MG63 (cell line): ENCODE measurements at regions not wholly inside any gene's neighbourhood (a gene's known extent, or its start where the extent isn't known, plus 50 kb on each side); places are given as distances from the start of the nearest gene placed in this dataset.

ENCODE experiments used
- DNase-seq: peaks from one replicate; pipeline ENCODE4 v3.0.0-alpha.2; 2020
- H3K27me3 ChIP-seq: fragments of 250-450 bp; sonication (Bioruptor Pico); 2 replicates; pipeline ENCODE4 v1.5.1; 2020; ENCODE audit warnings: mild to moderate bottlenecking, moderate library complexity
- H3K36me3 ChIP-seq: fragments of 250-450 bp; sonication (Bioruptor Pico); 2 replicates; pipeline ENCODE4 v1.5.1; 2020; ENCODE audit warnings: mild to moderate bottlenecking, moderate library complexity
- H3K4me3 ChIP-seq: fragments of 250-450 bp; sonication (Bioruptor Pico); 2 replicates; pipeline ENCODE4 v1.5.1; 2020; ENCODE audit warnings: mild to moderate bottlenecking, moderate library complexity
- H3K9me3 ChIP-seq: fragments of 250-450 bp; sonication (Bioruptor Pico); 2 replicates; pipeline ENCODE4 v1.5.1; 2020; ENCODE audit warnings: mild to moderate bottlenecking, moderate library complexity

DNA sequence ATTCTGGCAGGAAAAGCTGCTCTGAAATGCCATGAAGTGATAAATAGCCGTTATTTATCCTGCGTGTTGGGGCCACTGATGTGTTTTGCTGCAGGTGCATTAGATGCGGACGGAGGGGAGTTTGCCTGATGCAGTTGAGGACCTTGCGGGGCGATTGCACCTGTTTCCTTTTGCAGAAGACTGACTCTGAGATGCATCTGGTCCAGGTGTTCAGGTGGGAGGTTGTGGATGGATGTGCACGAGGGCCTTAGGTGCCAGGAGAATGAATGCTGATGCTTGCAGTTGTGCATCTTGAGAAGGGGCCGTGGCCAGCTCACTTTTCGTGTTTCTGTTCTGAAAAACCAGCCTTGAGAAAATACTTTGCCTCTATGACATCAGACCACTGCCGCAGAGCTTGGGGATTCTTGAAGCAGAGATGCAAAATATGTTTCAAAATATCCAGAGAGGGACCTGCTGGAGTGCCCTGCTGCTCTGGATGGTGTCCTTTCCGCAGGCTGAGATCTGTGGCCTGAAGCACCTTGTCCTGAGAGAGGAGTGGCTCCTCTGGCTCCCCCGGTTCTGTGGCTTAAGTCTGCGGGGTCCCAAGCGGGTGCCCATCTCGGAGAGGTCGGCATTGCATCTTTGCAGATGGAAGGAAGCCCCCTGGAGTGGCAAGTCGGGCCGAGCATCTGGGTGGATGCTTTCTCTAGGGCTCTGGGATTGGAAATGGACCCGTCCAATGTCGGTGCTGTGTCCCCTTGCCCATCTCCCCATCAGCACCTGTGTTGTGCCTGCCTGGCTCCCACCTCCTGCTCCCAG is 1031.1 kb downstream of the TBC1D22A start:
- H3K36me3 ChIP-seq: no peaks in the 10 kb centered on the region; the same call in 1 of the 2 replicates
- no peak overlapping the region for H3K4me3 ChIP-seq
- no peak for DNase-seq
- H3K27me3 ChIP-seq: no peaks in the 10 kb centered on the region
- no peaks in the 10 kb centered on the region for H3K9me3 ChIP-seq

DNA sequence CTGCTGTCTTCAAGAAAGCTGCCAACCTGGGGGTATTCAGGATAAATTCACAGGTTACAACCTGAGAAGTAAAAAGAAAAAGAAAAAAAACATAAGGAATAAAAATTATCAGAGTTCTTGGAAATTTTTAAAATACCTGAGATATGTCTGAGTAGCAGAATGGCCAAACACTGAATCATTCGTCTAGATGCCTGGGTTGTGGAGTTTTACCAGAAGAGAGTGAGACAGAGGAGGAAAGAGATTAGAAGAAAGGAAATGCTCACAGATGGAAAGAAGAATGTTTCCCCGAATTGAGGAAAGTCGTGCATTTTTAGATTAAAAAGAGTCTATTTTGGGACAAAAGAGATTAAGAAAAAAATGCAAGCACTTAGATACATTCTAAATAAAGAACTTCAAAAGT is 1026.7 kb downstream of the TBC1D22A start:
- no peaks in the 10 kb centered on the region for H3K36me3 ChIP-seq
- H3K4me3 ChIP-seq: no peak overlapping the region
- no peaks in the 10 kb centered on the region for H3K9me3 ChIP-seq

GRCh38 chr22:47788461-47788860 is 1026.0 kb downstream of the TBC1D22A start:
- Histone ChIP-seq H3K9me3 (no peaks in the 10 kb centered on the region), H3K36me3 (no peaks in the 10 kb centered on the region), H3K4me3 (no peak overlapping the region), H3K27me3 (no peaks in the 10 kb centered on the region)
- no peak for DNase-seq

More for the DNA sequence above, 1026.7 kb downstream of the TBC1D22A start:
- no peaks in the 10 kb centered on the region for H3K27me3 ChIP-seq
- DNase-seq: no peak

GRCh38 chr22:47787501-47788227 is 1025.2 kb downstream of the TBC1D22A start:
- DNase-seq: no peak
- Histone ChIP-seq H3K9me3 (no peaks in the 10 kb centered on the region), H3K36me3 (no peaks in the 10 kb centered on the region), H3K27me3 (no peaks in the 10 kb centered on the region), H3K4me3 (no peak overlapping the region)

GRCh38 chr22:47786650-47787290 is 1024.3 kb downstream of the TBC1D22A start:
- Histone ChIP-seq H3K9me3 (no peaks in the 10 kb centered on the region), H3K27me3 (no peaks in the 10 kb centered on the region), H3K4me3 (no peak overlapping the region), H3K36me3 (no peaks in the 10 kb centered on the region)
- DNase-seq: no peak

DNA sequence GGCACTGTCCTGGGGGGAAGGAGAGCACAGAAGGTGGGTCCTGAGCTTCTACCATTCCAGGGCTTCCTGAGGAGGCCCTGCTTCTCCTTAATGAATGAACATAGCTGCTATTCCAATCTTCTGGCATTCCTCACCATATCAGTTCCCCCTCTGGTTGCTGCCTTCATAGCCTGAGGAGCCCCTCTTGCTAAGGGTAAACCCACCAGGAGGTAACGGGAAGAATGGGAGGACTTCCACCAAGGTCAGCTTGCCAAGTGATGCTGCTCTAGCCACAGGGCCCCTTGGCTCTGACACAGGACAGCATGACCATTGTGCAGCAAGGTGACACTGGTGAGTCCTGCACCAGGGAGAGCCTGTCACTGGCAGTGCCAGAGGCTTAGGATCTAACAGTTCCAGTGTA is 1022.5 kb downstream of the TBC1D22A start:
- Histone ChIP-seq H3K4me3 (no peak overlapping the region), H3K36me3 (no peaks in the 10 kb centered on the region), H3K9me3 (no peaks in the 10 kb centered on the region), H3K27me3 (no peaks in the 10 kb centered on the region)
- no peak for DNase-seq

DNA sequence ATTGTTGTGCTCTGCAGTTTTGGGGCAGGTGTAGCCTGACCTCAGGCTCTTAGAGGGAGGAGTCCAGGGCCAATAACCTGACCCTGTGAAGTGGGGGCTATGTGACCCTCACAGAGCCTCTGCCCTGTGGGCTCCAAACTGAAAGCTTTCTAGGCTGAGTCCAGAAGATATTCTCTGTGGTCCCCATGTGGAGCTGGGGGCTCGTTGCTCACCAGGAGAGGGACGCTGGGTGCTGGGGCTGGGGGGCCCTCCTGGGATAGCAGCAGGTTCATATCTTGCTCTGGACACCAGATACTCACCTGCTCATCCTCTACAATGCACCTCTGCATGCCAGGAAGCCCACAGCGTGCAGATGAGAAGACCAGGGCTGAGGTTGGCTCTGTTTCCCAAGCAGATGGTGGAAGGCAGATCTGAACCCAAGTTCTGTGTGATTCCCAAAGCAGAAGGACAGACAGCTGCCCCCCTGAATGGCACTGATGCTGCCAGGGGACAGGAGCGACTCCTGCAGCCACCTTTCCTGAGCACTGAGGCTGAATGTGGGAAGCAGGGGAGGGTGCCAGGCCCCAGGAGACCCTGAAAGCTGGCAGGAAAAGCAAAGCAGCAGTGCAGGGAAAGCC is 1022.0 kb downstream of the TBC1D22A start:
- no peak for DNase-seq
- H3K9me3 ChIP-seq: no peaks in the 10 kb centered on the region
- H3K27me3 ChIP-seq: no peaks in the 10 kb centered on the region

DNA sequence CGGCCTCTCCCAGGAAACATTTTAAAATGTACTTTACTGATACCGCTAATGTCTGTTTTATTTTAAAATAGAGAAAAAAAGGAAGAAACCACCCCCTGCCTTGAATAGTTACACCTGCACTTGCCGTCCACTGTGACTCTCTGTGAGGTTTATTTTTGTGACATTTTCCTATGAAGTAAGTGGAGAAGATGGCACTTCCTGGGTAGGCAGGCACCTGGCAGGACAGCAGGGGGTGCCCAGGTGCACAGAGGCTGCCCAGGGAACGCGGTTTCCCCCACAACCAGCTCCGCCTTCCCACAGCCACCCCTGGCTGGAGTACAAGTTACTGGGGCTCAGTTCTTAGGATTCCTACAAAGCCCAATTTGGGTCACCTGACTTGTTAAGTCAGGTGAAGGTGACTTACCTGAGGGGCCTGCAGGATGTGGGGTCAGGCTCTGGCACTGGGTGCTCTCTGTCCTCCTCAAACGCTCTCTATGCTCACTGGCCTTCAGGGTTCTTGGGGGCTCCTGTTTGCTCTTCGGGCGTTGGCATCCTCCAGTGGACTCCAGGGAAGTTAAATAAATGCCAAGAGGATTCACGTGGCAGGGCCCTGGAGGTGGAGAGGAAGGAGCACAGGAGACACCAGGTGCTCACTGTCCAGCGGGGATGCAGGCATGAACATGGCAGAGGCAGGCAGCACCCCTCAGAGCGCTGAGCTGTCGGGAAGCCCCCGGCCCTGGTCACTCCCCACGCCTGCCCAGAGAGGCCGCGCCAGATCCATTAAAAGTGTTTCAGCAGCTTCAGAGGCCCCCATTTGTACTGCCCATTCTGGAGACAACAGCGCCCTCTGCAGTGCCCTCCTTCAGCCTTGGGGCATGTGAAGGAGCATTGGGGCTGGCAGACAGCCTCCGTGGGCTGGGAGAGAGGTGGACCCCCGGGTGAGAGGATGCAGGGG is 1021.2 kb downstream of the TBC1D22A start:
- Histone ChIP-seq H3K4me3 (no peak overlapping the region), H3K36me3 (no peaks in the 10 kb centered on the region), H3K27me3 (no peaks in the 10 kb centered on the region), H3K9me3 (no peaks in the 10 kb centered on the region)
- no peak for DNase-seq

More for the DNA sequence above, 1022.0 kb downstream of the TBC1D22A start:
- Histone ChIP-seq H3K36me3 (no peaks in the 10 kb centered on the region), H3K4me3 (no peak overlapping the region)

GRCh38 chr22:47782328-47783075 is 1020.1 kb downstream of the TBC1D22A start:
- Histone ChIP-seq H3K9me3 (no peaks in the 10 kb centered on the region), H3K4me3 (no peak overlapping the region), H3K36me3 (no peaks in the 10 kb centered on the region), H3K27me3 (no peaks in the 10 kb centered on the region)
- no peak for DNase-seq

DNA sequence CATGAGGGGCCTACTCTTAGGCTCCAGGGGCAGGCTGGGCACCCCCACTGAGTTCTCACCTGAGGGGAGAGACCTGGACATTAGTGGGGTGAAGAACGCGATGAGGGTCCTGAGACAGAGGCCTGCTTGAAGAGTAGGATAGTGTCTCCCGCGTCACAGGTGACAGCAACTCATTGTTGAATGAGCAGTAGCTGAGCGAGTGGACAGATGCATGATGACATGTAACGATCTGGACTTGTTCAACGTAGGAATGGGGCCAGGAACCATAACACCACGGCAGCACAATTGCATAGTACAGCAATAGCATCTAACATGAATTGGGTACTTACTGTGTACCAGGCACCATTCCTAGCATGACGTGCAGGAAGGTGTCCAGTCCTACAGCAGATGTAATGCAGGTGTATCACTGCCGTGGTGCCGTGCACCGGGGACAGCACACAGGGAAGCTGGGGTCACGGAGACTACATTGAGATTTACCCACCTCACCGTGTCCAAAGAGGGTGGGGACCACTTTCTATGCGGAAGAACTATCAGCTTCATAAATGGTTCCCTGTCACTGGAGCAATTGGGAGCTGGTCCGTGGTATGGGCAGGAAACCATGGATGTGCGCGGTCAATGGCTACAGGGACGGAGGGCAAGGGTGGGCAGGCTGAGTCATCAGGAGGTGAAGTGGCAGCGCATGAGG is 1019.1 kb downstream of the TBC1D22A start:
- no peaks in the 10 kb centered on the region for H3K27me3 ChIP-seq
- DNase-seq: no peak
- H3K9me3 ChIP-seq: no peaks in the 10 kb centered on the region
- H3K4me3 ChIP-seq: no peak overlapping the region
- H3K36me3 ChIP-seq: no peaks in the 10 kb centered on the region

DNA sequence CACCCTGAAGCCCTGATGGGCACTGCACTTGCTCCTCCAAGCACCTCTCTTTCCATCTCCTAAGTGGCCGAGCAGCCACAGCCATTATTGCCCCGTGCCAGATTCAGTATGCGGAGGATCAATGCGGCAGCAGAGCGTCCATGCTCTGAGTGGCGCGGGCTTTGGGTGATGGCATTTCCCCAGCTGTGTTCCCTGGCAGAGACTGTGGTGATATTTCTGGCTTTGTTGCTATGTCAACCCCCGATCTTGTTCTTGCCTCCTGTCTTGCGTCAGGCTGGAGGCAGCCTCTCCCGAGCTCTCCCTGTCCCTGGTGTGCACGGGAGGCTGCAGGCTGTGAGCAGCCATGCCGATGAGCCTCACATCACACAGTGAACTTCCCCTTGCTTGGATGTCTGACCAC is 1018.6 kb downstream of the TBC1D22A start:
- H3K27me3 ChIP-seq: no peaks in the 10 kb centered on the region
- no peak for DNase-seq
- no peak overlapping the region for H3K4me3 ChIP-seq
- no peaks in the 10 kb centered on the region for H3K36me3 ChIP-seq
- H3K9me3 ChIP-seq: no peaks in the 10 kb centered on the region

DNA sequence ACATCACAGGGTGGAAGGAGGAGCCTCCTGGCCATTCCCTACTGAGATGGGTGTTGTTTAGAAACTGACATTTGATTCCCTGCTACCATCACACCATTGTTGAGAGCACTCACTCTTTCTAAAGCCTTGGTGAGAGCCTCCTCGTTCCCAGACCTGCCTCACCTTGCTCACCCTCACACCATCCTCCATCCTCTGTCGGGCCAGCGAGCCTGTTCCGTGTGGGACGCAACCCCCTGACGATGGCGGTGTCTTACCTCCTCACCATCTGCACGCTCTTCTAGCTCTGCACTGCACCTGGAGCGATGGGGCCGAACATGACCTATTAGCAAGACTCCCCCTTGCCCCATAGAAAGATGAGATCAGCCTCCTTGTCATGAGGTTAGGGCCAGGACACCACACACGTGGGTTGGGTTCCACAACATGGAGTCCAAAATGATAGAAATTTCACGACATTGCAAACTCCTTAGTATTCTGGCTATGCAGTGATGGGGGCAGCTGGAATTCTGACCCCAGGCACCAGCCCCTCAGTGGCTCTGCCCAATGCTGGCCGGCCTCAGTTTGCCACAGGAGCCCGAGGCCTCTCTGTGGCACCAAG is 1017.9 kb downstream of the TBC1D22A start:
- DNase-seq: no peak
- H3K27me3 ChIP-seq: no peaks in the 10 kb centered on the region
- H3K36me3 ChIP-seq: no peaks in the 10 kb centered on the region
- H3K9me3 ChIP-seq: no peaks in the 10 kb centered on the region
- H3K4me3 ChIP-seq: no peak overlapping the region

- no peaks in the 10 kb centered on the region for H3K27me3 ChIP-seq
- no peak overlapping the region for H3K4me3 ChIP-seq
- no peaks in the 10 kb centered on the region for H3K36me3 ChIP-seq
- H3K9me3 ChIP-seq: no peaks in the 10 kb centered on the region
- DNase-seq: no peak
Observed at GRCh38 chr22:47779474-47779873, 1017.0 kb downstream of the TBC1D22A start.

DNA sequence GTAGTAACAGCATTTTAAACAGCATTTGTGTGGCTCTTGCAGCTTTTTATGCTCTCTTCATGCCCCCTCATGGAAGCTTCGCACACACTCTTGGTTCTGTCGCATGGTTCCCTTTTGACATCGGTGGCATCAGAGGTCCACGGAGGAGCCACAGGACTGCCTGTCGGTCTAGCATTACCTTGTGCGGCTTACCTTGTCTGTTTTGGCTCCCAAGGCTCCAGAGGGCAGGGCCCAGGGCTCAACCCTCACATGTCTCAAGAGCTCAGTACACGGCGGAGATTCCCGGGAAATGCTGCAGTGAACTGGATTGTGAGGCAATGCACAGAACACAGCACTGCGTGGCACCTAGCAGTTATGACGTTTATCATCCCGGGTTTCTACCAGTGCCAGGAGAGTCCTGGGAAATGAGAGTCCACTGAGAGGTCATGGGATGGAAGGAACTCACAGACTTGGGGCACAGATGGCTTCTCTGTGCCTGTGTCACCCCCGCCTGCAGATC is 1015.8 kb downstream of the TBC1D22A start:
- H3K4me3 ChIP-seq: no peak overlapping the region
- H3K36me3 ChIP-seq: no peaks in the 10 kb centered on the region
- H3K27me3 ChIP-seq: no peaks in the 10 kb centered on the region
- DNase-seq: no peak
- H3K9me3 ChIP-seq: no peaks in the 10 kb centered on the region

DNA sequence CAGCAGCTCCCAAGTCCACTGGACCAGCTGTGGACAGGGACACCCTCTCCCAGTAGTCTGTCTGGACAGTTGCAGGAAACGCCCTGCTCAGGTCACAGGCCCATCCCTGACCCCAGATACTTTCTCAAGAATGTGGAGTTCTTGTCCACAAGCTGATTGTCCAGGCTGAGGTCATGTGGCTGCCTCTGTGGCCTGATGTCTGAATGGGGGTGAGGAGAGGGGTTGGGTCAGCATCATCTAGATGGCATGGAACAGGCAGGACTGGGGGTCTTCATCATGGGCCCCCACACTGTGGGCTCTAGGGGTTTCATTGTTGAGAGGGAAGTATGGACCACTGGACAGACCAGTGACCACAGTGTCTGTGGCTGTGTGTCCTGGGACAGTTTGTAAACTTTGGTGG is 1015.0 kb downstream of the TBC1D22A start:
- Histone ChIP-seq H3K9me3 (no peaks in the 10 kb centered on the region), H3K27me3 (no peaks in the 10 kb centered on the region), H3K36me3 (no peaks in the 10 kb centered on the region), H3K4me3 (no peak overlapping the region)
- no peak for DNase-seq
